SKM-1 (cell line): ENCODE measurements at regions not wholly inside any gene's neighbourhood (a gene's known extent, or its start where the extent isn't known, plus 50 kb on each side); places are given as distances from the start of the nearest gene placed in this dataset.

Experiments
- DNase-seq: peaks from one replicate; lab custom pipeline; 2025; ENCODE audit not compliant: unreplicated experiment; lab: John Stamatoyannopoulos, UW

DNA sequence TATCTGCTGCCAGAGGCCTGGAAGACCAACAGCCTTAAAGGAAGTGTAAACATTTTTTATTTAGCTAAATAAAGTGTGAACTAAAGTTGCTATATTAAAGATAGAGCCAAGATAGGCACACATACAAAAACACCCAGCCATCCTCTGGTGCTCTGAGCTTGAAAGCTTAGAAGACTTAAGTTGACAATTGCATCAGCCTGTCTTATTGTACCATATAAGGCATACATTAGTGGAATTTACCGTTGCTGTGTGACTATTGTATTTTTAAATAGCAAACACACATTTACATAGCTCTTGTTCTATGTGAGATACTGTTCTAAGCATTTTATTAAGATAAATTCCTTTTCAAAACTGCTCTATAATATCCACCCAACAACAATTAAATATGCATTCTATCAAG lies 736.6 kb upstream of the ZEB2 start:
- DNase-seq: no peak

DNA sequence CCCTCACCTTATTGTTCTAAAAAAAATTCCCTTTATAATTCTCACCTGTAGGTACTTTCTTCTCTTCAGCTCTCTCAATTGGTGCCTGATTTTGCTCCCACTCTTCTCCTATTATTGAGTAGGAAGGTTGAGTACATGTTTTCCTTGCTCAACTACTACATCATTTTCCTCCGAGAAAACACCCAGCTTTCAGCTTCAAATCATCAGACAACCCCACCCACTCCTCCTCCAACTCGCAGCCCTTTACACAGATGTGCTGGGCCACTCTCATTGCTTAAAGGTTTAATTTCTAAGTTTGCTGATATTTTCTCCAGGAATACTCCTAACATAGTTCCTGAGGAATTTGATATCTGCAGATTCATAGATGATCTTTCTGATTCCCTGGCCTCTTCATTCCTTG lies 734.4 kb upstream of the ZEB2 start:
- no peak for DNase-seq

DNA sequence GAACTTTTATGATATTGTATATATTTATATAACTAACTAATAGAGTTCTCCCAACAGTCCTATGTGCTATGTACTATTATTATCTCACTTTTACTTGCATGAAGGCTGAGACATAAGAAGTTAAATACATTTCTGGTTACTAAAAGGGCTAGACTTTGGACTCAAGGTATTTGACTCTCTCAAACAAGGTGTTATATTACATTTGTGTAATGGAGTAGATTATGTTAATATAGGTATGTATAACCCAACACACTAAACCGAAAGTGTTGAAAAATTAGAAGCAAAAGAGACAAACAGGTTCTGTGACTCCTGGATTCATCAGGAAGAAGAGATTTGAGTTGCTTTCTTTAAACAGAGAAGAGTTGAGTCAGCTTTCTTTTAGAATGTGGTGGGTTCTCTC lies 733.6 kb upstream of the ZEB2 start:
- no peak for DNase-seq

DNA sequence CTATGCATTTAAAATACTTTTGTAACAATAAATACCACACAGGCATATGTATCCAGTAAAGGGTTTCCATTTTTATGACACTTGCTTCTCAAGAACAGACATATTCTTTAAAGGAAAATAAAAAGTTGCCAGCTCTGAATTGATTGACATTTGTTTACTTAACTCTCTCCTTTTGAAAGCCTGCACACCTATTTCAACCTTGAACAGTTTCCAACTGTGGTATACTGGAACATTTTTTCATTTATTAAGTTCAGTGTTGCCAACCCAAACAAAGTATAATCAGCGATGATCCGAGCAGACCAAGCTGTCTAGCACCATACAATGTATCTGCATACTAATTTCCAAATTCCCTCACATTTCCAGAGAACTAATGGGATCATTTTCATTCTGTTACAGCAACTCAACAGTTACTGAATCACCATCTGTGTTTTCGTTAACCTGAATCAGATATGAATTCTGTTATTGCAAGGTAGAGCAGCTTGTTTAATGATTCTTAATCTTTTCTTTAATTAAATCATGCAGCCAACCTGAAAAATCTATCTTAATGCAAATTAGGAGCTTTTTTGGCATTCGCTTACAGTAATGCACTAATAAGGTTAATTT lies 725.5 kb upstream of the ZEB2 start:
- no peak for DNase-seq

DNA sequence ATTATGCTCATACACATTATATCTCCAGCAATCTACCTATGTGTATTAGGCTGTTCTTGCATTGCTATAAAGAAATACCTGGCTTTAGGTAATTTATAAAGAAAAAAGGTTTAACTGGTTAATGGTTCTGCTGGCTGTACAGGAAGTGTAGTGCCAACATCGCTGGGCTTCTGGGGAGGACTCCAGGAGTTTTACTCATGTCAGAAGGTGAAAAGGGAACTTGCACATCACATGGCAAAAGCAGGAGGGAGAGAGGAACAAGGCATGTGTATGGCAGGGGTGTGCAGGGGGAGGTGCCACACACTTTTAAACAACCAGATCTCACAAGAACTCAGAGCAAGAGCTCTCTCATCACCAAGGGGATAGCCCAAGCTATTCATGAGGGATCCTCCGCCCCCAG lies 715.4 kb upstream of the ZEB2 start:
- no peak for DNase-seq

DNA sequence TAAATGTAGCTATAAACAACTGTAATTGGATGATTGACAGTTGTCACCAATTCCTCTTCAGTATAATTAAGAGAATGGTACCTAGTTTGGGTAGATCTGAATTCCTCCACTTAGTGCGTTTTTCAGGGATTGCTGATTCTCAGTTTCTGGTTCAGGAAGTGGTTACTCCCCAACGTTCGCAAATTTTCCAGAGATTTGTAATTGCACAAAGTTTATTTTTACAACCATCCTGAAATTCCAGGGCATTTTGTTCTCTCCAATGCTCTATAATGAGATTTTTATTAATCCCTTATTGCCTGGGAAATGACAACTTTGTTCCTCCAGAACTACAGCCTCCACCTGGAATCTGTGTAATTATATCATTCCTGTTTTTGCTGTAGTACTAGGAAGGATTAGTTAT lies 710.6 kb upstream of the ZEB2 start:
- no peak for DNase-seq

DNA sequence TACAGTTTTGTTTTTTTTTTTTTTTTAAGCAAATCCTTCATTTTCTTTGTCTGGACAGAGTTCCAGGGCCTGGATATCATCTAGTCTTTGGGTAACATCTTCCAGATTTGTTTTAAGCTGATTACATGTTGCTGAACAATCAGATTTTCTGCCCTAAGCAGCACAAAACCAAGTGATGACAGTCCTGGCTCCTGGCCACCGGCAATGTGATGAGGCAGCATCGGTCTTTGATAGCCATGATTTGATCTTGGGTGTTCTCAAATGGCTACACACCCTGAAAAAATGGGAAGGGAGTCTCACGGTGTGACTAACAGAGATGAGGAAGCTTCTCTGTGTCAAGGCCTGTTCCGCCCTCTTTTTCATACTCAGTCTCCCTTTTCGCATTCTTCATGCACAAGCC lies 708.6 kb upstream of the ZEB2 start:
- DNase-seq: no peak

DNA sequence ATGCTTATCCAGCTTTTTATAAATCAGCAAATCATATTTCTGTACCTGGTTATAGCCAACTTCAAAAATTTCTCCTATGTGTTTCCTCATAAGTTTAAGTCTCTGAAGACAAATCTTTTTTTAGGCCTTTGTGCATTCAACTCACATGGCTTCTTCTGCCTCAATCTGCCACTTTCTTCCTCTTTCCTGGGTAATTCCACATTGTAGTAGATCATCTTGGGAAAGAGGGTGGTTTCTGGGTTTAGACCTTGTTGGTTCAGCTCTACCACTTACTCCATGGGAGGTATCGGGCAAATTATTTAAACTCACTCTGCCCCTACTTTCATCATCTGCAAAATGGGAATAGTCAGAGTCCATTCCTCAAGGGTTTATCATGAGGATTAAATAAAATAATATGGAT lies 707.0 kb upstream of the ZEB2 start:
- DNase-seq: no peak

DNA sequence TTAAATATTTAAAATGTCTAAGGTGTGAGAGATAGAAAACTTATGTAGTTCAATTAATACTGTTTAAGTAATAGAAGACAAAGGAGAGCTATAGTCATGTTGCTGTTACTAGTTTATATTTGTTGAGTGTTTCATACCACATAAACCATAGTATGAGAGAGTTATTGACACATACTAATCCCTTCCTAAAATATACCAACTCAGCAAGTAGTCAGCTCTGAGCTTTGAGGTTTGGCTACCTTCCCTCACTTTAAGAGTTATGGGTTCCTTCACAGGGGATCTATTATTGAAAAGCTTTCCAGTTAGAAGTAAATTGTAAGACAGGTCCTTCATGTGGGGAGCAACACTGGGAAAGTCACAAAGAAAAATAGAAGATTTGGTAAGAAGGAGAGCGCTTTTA lies 701.6 kb upstream of the ZEB2 start:
- DNase-seq: no peak

DNA sequence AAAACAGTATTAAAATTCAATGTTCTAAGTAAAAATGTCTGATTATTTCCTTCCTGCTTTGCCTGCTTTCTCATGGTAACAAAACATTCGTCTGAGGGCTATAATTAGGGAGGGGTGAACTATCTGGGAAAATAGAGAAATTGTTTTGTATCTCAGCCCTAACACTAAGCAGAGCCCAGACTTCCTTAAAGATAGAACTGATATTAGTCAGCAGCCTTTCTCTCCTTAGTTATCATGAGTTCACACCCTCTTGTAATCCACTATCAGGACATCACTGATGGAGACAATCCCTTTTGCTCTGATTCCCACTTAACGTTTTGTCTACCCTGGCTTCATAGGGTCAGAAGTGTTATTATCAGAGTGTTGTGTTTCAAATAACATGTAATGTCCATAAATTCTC lies 701.1 kb upstream of the ZEB2 start:
- no peak for DNase-seq

DNA sequence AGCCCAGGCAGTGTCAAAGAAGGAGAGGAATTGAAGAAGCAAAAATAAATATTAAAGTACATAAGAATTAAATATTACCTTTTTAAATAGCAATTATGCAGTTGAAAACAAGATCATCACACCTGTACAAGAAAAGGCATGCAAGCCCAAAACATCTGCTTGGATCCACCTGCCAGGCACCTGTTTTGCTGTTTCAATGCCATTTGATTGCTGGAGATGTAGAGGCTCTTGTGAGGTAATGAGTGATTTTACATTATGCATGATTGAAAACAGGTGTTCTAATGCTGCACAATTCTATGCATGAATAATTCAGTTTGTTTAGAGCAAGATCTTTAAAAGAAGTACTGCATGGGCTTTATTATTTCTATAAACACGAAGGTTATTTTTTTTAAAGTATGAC lies 700.6 kb upstream of the ZEB2 start:
- DNase-seq: no peak

DNA sequence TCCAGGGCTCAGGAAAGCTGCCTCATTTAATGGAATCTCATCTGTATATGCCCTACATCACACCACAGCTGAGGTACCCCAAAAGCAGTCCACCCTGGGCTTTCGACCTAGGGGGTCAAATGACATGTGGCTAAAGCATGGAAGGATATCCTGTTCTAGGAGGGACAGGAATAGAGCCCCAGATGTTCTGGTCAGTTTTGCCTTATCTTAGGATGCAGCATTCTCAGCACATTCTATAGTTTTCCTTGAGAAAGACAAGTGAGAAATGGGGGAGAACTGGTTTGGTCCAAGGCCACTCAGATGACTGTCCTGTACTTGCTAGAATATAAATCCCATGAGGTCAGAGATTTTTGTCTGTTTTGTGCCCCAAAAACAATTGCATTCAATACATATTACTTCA lies 688.0 kb upstream of the ZEB2 start:
- no peak for DNase-seq

DNA sequence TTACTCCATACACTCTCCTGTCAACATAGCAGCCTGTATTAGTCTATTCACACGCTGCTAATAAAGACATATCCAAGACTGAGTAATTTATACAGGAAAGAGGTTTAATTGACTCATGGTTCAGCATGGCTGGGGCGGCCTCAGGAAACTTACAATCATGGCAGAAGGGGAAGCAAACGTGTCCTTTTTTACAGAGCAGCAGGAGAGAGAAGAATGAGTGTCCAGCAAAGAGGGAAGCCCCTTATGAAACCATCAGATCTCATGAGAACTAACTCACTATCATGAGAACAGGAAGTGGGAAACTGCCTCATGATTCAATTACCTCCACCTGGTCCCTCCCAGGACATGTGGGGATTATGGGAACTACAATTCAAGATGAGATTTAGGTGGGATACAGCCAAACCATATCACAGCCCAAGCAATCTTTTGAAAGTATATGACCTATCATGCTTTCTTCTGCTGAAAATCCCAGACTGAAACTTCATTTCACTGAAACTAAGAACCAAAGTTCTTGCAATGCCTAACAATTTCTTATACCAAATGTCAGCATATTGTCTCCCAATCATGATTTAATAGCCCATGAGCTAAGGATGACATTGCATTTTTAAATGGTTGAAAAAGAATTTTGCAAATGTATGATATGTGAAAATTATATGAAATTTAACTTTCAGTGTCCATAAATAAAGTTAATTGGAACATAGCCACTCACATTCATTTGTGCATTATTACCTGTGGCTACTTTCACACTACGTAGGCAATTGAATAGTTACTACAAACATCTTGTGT lies 686.8 kb upstream of the ZEB2 start:
- DNase-seq: no peak

DNA sequence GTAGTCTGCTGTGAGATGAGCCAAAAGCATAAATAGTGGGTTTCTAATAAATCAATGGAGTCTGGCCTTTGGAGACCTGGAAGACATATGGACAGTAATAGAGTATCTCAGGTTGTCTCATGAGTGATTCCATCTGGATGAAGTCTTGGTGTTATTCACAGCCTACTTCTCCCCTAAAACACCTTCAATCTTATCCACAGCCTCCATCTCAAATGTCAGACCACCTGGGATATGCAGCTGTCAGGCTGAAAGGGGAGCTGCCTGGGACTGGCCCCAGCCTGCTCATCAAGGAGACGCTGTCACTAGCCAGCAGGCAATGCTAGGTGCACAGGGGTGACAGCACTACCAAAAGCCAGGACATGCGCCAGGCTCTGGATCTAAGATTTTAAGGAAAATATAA lies 684.0 kb upstream of the ZEB2 start:
- DNase-seq: no peak

DNA sequence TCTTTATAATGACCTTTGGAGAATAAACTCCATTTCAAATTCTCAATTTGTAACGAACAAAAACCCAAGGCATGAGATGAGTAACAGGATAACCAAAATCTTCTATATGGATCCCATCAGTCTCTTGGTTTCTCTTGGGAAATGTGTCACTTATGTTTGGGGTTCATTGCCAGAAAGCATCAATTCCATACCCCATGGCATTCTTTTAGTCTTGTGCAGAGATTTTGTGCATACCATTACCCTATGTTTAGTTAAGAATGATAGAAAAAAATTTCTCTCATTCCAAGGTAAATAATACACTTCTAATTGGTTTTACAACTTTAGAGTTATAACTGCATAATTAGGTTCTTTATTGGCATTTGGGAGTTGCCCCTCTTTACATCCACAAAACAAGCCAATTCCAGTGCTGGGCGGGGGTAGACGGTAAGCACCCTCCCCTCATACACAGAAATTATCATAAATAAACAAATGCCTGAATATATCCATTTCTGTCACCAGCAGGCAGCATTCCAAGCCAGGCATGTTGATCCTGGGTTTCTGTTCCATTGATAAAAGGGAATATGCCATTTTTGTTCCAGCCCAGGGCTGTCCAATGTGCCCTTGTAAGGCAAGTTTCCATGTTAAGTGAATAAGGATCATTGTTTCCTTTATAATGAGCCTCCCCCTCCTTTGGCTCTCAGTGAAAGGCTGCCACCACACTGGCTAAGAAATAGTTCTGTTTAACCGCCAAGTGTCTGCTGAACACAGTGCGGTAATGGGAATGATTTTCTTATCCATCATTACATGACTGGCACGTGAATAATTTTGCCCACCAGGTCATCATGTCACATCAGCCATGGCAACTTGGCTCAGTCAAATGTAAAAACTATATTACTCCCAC lies 680.1 kb upstream of the ZEB2 start:
- no peak for DNase-seq

DNA sequence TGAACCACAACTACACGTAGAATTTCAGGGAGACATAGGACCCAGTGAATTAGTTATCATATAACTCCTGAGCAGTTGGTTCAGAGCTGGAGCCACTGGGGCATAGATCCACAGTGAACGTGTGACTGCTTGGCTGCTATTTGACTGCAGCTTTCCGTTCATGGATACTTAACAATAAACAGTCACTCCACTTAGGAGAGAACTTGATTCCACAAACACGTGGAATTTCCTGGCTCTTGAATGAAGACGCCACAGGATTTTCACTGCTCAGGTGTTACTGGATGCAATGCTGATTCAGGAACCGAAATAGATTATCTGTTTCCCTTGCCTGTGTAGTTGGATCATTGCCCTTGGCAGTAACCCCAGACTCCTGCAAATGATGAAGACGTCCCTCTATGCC lies 679.1 kb upstream of the ZEB2 start:
- no peak for DNase-seq

DNA sequence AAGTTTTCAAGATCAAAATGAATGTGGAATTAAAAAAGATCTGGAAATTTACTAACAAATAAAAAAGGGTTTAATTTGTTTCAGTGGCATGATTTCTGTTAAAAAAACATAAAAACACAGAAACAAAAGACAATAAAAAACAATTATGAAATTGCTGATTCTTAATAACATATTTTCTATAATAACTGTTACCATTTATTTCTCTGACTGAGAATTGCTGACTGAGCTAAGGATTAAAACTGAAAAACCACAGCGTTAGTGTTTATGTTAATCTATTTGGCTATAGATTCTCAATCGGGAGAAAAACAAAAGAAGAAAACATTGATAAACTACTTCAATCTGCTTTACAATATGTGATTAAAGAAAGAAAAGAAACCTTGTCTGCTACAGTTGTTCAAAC lies 678.6 kb upstream of the ZEB2 start:
- DNase-seq: no peak

DNA sequence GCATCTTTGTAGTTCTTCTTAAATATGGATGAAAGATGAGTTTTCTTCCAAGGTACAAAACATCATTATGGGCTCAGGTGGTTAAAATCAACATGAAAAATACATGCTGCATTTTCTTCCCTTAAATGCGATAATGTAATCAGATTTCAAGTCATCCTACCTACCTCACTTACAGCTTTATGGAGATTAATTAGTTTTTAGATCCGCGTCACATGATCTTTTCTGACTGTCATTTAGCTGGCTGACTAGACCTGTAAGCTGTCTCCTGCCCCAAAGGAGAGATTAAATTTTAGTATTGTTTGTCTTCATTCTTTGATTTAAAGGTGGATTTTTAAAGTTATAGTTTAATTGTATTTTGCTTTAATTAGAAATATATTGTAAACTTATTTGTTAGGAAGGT lies 678.0 kb upstream of the ZEB2 start:
- no peak for DNase-seq

DNA sequence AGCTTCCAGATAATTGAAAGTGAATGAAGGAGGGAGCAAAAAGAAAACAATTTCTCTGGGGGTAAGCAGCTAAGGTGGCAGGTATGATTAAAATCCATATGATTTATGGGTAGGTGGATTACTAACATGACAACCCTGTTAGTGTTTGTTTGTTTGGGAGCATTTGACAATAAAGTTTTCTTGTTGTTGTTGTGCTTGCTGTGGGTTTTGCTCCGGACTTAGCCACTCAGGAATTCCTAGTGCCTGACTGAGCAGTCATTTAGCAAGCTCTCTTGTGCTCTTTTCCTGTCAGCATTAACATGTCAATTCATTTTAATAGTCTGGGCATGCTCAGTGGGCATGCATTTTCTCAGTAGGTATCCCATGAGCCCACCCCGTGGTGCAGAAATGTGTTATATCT lies 674.8 kb upstream of the ZEB2 start:
- no peak for DNase-seq

DNA sequence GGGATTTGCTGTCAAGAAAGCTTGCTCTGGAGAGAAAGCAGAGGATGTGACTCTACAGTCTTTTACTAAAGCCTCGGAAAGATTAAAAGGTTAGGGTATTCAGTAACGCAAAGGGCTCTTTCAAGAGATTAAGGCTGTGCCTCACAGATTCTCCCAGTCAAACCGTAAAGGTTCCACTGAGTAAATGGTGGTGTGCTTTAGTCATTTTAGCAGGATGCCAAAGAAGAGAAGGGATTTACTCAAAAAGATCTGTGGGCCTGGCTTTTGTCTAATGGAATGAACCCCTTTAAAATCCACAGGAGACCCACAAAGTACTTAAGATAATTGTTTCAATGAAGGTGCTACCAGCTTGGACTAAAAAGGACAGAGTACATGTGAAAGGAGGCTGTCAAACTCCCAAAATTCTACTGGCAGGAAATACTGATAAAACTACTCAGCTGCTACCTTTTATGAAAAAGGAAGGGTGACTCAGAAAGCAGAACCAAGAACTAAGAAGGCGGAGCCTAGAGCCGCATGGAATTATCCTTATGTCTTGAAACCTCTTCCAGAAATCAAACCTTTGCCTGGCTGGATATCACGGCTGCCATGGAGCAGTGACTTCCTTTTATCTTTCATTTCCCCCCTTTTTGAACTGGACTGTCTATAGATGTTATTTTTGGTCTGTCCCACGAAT lies 670.2 kb upstream of the ZEB2 start:
- no peak for DNase-seq

DNA sequence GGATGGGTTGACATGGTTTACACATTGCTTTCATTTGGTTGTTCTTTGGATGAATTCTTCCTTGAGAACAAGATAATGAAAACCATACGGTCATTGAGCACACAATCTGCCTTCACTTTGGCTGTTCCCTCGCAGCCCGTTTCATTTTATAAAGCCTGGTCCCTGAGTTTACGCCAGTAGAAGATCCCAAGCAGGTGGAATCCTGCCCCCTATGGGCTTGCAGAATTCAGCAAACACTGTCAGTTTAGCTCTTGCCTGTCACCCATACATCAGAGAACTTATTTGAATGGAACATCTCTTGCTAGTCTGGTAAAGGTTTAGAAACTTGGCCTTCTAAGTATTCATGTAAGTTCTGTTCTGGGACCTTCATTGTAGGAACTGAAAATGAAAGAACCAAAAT lies 666.4 kb upstream of the ZEB2 start:
- no peak for DNase-seq

DNA sequence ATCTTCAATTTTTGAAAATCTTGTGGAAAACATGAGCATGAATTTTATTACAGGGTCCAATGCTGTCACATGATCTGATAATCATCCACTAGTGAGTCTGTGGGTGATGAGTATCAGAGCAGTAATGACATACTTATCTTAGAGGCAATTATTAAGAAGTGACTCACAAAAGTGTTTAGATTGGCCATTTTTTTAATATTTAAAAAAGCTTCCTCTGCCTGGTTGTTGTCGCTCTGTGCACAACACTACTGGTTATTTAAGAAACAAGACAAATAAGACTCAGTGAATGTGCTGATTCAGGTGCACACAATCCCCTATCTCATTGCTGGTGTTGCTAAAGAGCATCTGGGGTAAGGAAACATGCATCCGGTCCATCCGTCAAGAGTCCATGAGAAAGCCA lies 665.8 kb upstream of the ZEB2 start:
- DNase-seq: no peak
